SK-N-SH treated with all-trans-retinoic acid at 6 μM for 48 hours (cell line): ENCODE measurements at regions not wholly inside any gene's neighbourhood (a gene's known extent, or its start where the extent isn't known, plus 50 kb on each side); places are given as distances from the start of the nearest gene placed in this dataset.

Experiments used
- ATAC-seq: fragments of 200-7000 bp; cut with Tn5 transposase; 3 replicates; pipeline ENCODE4 v1.9.1; 2020; ENCODE audit warnings: mild to moderate bottlenecking, moderate library complexity
- ARNTL ChIP-seq: fragments of 450-650 bp; formaldehyde crosslinking; IDR thresholded peaks from 2 replicates; pipeline ENCODE4 v1.5.0; 2020; ENCODE audit warnings: low read depth, mild to moderate bottlenecking, moderate library complexity, borderline replicate concordance
- BACH2 ChIP-seq: fragments of 250-450 bp; sonication (Bioruptor Pico); IDR thresholded peaks from 2 replicates; pipeline ENCODE4 v1.9.0; 2021; ENCODE audit warnings: mild to moderate bottlenecking, borderline replicate concordance
- CSDC2 ChIP-seq: fragments of 250-450 bp; sonication (Bioruptor Pico); IDR thresholded peaks from 2 replicates; pipeline ENCODE4 v1.5.0; 2020; ENCODE audit warnings: mild to moderate bottlenecking, moderate library complexity
- ESRRG ChIP-seq: fragments of 250-450 bp; sonication (Bioruptor Pico); IDR thresholded peaks from 2 replicates; pipeline ENCODE4 v1.6.1; 2021; ENCODE audit warnings: mild to moderate bottlenecking
- GLIS3 ChIP-seq: fragments of 250-450 bp; sonication (Bioruptor Pico); IDR thresholded peaks from 2 replicates; pipeline ENCODE4 v1.5.0; 2020; ENCODE audit warnings: mild to moderate bottlenecking, moderate library complexity
- ISL1 ChIP-seq: fragments of 250-450 bp; sonication (Bioruptor Pico); IDR thresholded peaks from 2 replicates; pipeline ENCODE4 v2.1.2; 2022; ENCODE audit warnings: mild to moderate bottlenecking, moderate library complexity
- OSR1 ChIP-seq: fragments of 250-450 bp; sonication (Bioruptor Pico); IDR thresholded peaks from 2 replicates; pipeline ENCODE4 v1.8.0; 2022; ENCODE audit warnings: moderate library complexity, mild to moderate bottlenecking, inconsistent platforms
- POU6F1 ChIP-seq: fragments of 250-450 bp; sonication (Bioruptor Pico); IDR thresholded peaks from 2 replicates; pipeline ENCODE4 v1.8.0; 2021; ENCODE audit warnings: low read depth, mild to moderate bottlenecking, moderate library complexity, borderline replicate concordance
- PPARA ChIP-seq: fragments of 250-450 bp; sonication (Bioruptor Pico); IDR thresholded peaks from 2 replicates; pipeline ENCODE4 v1.5.0; 2020; ENCODE audit warnings: mild to moderate bottlenecking, borderline replicate concordance
- RARB ChIP-seq: fragments of 250-450 bp; sonication (Bioruptor Pico); IDR thresholded peaks from 2 replicates; pipeline ENCODE4 v1.8.0; 2021; ENCODE audit warnings: mild to moderate bottlenecking, moderate library complexity
- SNAI2 ChIP-seq: fragments of 250-450 bp; sonication (Bioruptor Pico); IDR thresholded peaks from 2 replicates; pipeline ENCODE4 v1.5.0; 2020; ENCODE audit warnings: mild to moderate bottlenecking, moderate library complexity
- TCF4 ChIP-seq: fragments of 250-450 bp; sonication (Bioruptor Pico); IDR thresholded peaks from 2 replicates; pipeline ENCODE4 v1.8.0; 2021; ENCODE audit warnings: mild to moderate bottlenecking, moderate library complexity, borderline replicate concordance
- TOX ChIP-seq: fragments of 250-450 bp; sonication (Bioruptor Pico); IDR thresholded peaks from 2 replicates; pipeline ENCODE4 v1.8.0; 2021; ENCODE audit warnings: mild to moderate bottlenecking, moderate library complexity, borderline replicate concordance
- TSHZ2 ChIP-seq: fragments of 250-450 bp; sonication (Bioruptor Pico); IDR thresholded peaks from 2 replicates; pipeline ENCODE4 v1.5.0; 2020; ENCODE audit warnings: mild to moderate bottlenecking, moderate library complexity
- ZC3H10 ChIP-seq: fragments of 250-450 bp; sonication (Bioruptor Pico); IDR thresholded peaks from 2 replicates; pipeline ENCODE4 v1.5.1; 2021; ENCODE audit warnings: mild to moderate bottlenecking, moderate library complexity
- ZFP30 ChIP-seq: fragments of 450-650 bp; formaldehyde crosslinking; IDR thresholded peaks from 2 replicates; pipeline ENCODE4 v1.5.0; 2022; ENCODE audit warnings: mild to moderate bottlenecking, moderate library complexity
- ZNF565 ChIP-seq: fragments of 450-650 bp; formaldehyde crosslinking; conservative IDR thresholded peaks from 2 replicates; pipeline ENCODE4 v1.5.0; 2020; ENCODE audit warnings: low read depth, mild to moderate bottlenecking, moderate library complexity
- ZNF70 ChIP-seq: fragments of 450-650 bp; formaldehyde crosslinking; IDR thresholded peaks from 2 replicates; pipeline ENCODE4 v1.5.0; 2020; ENCODE audit warnings: mild to moderate bottlenecking, moderate library complexity
- ZNF8 ChIP-seq: fragments of 450-650 bp; formaldehyde crosslinking; IDR thresholded peaks from 2 replicates; pipeline ENCODE4 v1.5.0; 2020; ENCODE audit warnings: mild to moderate bottlenecking, moderate library complexity
- TF ChIP-seq, protein P1 (sequence below): fragments of 250-450 bp; sonication (Bioruptor Pico); IDR thresholded peaks from 2 replicates; pipeline ENCODE4 v1.8.0; 2020; ENCODE audit warnings: mild to moderate bottlenecking, moderate library complexity, borderline replicate concordance
- TF ChIP-seq, protein P2 (sequence below): fragments of 250-450 bp; sonication (Bioruptor Pico); IDR thresholded peaks from 2 replicates; pipeline ENCODE4 v1.5.1; 2020; ENCODE audit warnings: low read depth, mild to moderate bottlenecking, moderate library complexity
- TF ChIP-seq, protein P3 (sequence below): fragments of 250-450 bp; sonication (Bioruptor Pico); IDR thresholded peaks from 2 replicates; pipeline ENCODE4 v1.5.1; 2021; ENCODE audit warnings: mild to moderate bottlenecking, moderate library complexity

GRCh38 chr22:20654343-20655208, 119.3 kb upstream of the SERPIND1 start:
- TF ChIP-seq TOX (CRISPR knock-in tag) (no peak), POU6F1 (CRISPR knock-in tag) (no peak), OSR1 (CRISPR knock-in tag) (no peak), SNAI2 (no peak), BACH2 (no peak), CSDC2 (CRISPR knock-in tag) (no peak), ZFP30 (CRISPR knock-in tag) (no peak), ISL1 (CRISPR knock-in tag) (no peak), GLIS3 (CRISPR knock-in tag) (no peak), ZNF70 (no peak), ARNTL (CRISPR knock-in tag) (no peak), ZC3H10 (CRISPR knock-in tag) (no peak), TCF4 (no peak), ZNF8 (CRISPR knock-in tag) (no peak)
- TF ChIP-seq, protein P1, sequence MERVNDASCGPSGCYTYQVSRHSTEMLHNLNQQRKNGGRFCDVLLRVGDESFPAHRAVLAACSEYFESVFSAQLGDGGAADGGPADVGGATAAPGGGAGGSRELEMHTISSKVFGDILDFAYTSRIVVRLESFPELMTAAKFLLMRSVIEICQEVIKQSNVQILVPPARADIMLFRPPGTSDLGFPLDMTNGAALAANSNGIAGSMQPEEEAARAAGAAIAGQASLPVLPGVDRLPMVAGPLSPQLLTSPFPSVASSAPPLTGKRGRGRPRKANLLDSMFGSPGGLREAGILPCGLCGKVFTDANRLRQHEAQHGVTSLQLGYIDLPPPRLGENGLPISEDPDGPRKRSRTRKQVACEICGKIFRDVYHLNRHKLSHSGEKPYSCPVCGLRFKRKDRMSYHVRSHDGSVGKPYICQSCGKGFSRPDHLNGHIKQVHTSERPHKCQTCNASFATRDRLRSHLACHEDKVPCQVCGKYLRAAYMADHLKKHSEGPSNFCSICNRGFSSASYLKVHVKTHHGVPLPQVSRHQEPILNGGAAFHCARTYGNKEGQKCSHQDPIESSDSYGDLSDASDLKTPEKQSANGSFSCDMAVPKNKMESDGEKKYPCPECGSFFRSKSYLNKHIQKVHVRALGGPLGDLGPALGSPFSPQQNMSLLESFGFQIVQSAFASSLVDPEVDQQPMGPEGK, result no peak
- TF ChIP-seq, protein P2, sequence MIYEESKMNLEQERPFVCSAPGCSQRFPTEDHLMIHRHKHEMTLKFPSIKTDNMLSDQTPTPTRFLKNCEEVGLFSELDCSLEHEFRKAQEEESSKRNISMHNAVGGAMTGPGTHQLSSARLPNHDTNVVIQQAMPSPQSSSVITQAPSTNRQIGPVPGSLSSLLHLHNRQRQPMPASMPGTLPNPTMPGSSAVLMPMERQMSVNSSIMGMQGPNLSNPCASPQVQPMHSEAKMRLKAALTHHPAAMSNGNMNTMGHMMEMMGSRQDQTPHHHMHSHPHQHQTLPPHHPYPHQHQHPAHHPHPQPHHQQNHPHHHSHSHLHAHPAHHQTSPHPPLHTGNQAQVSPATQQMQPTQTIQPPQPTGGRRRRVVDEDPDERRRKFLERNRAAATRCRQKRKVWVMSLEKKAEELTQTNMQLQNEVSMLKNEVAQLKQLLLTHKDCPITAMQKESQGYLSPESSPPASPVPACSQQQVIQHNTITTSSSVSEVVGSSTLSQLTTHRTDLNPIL (CRISPR knock-in tag), result no peak
- TF ChIP-seq, protein P3, sequence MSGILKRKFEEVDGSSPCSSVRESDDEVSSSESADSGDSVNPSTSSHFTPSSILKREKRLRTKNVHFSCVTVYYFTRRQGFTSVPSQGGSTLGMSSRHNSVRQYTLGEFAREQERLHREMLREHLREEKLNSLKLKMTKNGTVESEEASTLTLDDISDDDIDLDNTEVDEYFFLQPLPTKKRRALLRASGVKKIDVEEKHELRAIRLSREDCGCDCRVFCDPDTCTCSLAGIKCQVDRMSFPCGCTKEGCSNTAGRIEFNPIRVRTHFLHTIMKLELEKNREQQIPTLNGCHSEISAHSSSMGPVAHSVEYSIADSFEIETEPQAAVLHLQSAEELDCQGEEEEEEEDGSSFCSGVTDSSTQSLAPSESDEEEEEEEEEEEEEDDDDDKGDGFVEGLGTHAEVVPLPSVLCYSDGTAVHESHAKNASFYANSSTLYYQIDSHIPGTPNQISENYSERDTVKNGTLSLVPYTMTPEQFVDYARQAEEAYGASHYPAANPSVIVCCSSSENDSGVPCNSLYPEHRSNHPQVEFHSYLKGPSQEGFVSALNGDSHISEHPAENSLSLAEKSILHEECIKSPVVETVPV (CRISPR knock-in tag), result no peak
- ATAC-seq, result no peak

DNA sequence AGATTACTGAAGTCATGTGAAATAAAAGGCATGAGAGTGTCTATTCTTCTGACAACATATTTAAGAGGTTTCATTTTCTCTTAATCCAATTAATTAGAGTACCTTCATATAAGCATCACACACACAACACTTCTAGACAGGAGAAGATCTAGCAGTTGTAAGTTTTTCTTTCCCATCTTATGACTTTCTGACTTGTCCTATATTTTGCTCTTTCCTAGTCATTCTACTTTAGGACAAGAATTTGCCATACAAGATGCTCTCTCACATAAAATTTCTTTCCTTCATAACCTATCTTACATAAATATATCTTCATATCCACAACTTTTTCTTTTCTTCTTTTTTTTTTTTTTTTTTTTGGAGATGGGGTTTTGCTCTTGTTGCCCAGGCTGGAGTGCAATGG, 118.3 kb upstream of the SERPIND1 start:
- TF ChIP-seq TSHZ2 (no peak), CSDC2 (CRISPR knock-in tag) (no peak)
- ATAC-seq, result no peak

GRCh38 chr22:20656516-20656901, 117.4 kb upstream of the SERPIND1 start:
- no peak for TF ChIP-seq TOX (CRISPR knock-in tag)
- no peak for TF ChIP-seq GLIS3 (CRISPR knock-in tag)
- no peak for TF ChIP-seq RARB (CRISPR knock-in tag)
- no peak for TF ChIP-seq ZNF70
- no peak for TF ChIP-seq PPARA (CRISPR knock-in tag)
- TF ChIP-seq ARNTL (CRISPR knock-in tag), result no peak
- no peak for TF ChIP-seq BACH2
- no peak for TF ChIP-seq CSDC2 (CRISPR knock-in tag)
- TF ChIP-seq TSHZ2, result no peak
- no peak for TF ChIP-seq POU6F1 (CRISPR knock-in tag)
- TF ChIP-seq ZNF565, result no peak
- TF ChIP-seq TCF4, result no peak
- TF ChIP-seq ESRRG (CRISPR knock-in tag), result no peak
- no peak for TF ChIP-seq ZNF8 (CRISPR knock-in tag)
- no peak for ATAC-seq
